ENCODE measurements at regions not wholly inside any gene's neighbourhood (a gene's known extent, or its start where the extent isn't known, plus 50 kb on each side); places are given as distances from the start of the nearest gene placed in this dataset.

DNA sequence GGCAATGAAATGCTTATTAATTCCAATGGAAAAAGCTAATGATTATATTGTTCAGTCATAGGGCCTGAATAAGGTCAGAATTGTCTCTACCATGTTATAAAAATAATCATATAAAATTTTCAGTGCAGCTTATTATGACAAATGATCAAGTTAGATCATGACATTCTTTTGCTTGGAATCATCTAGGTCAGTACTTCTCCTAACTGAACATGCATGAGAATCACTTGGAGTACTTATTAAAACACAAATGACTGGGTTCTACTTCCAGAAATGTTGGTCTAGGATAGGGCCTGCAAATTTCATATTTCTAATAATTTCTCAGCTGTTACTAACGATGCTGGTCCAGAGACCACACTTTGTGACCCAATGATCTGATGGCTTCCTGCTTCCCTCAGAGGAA is 806.0 kb upstream of the ZNF608 start:
- H3K27ac ChIP-seq (ENCODE audit: low read depth, low read length): no peak overlapping the region
- no peak overlapping the region for H3K4me3 ChIP-seq (ENCODE audit: low read length)
- H3K27me3 Mint-ChIP-seq (ENCODE audit: insufficient read depth): no peaks in the 10 kb centered on the region
- 88 to 100% methylated on average over 1 of the region's 1 CpG for WGBS, 2 experiments (ENCODE audit: insufficient coverage in 1 of 2, insufficient read length in 1 of 2)
- no peak overlapping the region for H3K27ac Mint-ChIP-seq
- H3K4me1 Mint-ChIP-seq: peaks cover 16% of the 10 kb centered on the region
- H3K36me3 ChIP-seq (ENCODE audit: control insufficient read depth, insufficient read depth, low read length): no peaks in the 10 kb centered on the region
- H3K27me3 ChIP-seq (ENCODE audit: control insufficient read depth, insufficient read depth, low read length, poor library complexity, severe bottlenecking): no peaks in the 10 kb centered on the region
- no peaks in the 10 kb centered on the region for H3K36me3 Mint-ChIP-seq (ENCODE audit: low read depth)
- no peak overlapping the region for H3K9ac ChIP-seq (ENCODE audit: extremely low read depth, low read length, poor library complexity, severe bottlenecking)
- no peak overlapping the region for H3K4me3 Mint-ChIP-seq
- H3K9me3 Mint-ChIP-seq: no peaks in the 10 kb centered on the region
- no peaks in the 10 kb centered on the region for H3K4me1 ChIP-seq (ENCODE audit: control insufficient read depth, insufficient read depth, low read length)
- H3K9me3 ChIP-seq (ENCODE audit: control insufficient read depth, low read length): no peaks in the 10 kb centered on the region
- no peak for TF ChIP-seq CTCF (conservative IDR thresholded peaks at IDR 0.05)
- DNase-seq: no peak

- Histone ChIP-seq H3K4me1 (ENCODE audit: control insufficient read depth, insufficient read depth, low read length) (no peaks in the 10 kb centered on the region), H3K4me3 (ENCODE audit: low read length) (no peak overlapping the region), H3K27ac (ENCODE audit: low read depth, low read length) (no peak overlapping the region), H3K36me3 (ENCODE audit: control insufficient read depth, insufficient read depth, low read length) (no peaks in the 10 kb centered on the region), H3K9me3 (ENCODE audit: control insufficient read depth, low read length) (no peaks in the 10 kb centered on the region), H3K9ac (ENCODE audit: extremely low read depth, low read length, poor library complexity, severe bottlenecking) (no peak overlapping the region), H3K27me3 (ENCODE audit: control insufficient read depth, insufficient read depth, low read length, poor library complexity, severe bottlenecking) (no peaks in the 10 kb centered on the region)
- no peaks in the 10 kb centered on the region for H3K36me3 Mint-ChIP-seq (ENCODE audit: low read depth)
- H3K9me3 Mint-ChIP-seq: no peaks in the 10 kb centered on the region
- DNase-seq: no peak
- peak; percentile 35 for TF ChIP-seq CTCF (conservative IDR thresholded peaks at IDR 0.05)
- H3K27me3 Mint-ChIP-seq (ENCODE audit: insufficient read depth): no peaks in the 10 kb centered on the region
- 80 to 84% methylated on average over 1 to 2 of the region's 2 CpGs for WGBS, 2 experiments (ENCODE audit: insufficient coverage in 1 of 2, insufficient read length in 1 of 2)
- no peak overlapping the region for H3K27ac Mint-ChIP-seq
- H3K4me3 Mint-ChIP-seq: no peak overlapping the region
- H3K4me1 Mint-ChIP-seq: peaks cover 9% of the 10 kb centered on the region
Measured at GRCh38 chr5:125554355-125554754, 807.9 kb upstream of the ZNF608 start.

- Histone ChIP-seq H3K27ac (ENCODE audit: low read depth, low read length) (no peak overlapping the region), H3K27me3 (ENCODE audit: control insufficient read depth, insufficient read depth, low read length, poor library complexity, severe bottlenecking) (no peaks in the 10 kb centered on the region), H3K4me3 (ENCODE audit: low read length) (no peak overlapping the region), H3K36me3 (ENCODE audit: control insufficient read depth, insufficient read depth, low read length) (no peaks in the 10 kb centered on the region), H3K4me1 (ENCODE audit: control insufficient read depth, insufficient read depth, low read length) (peaks cover 1% of the 10 kb centered on the region), H3K9me3 (ENCODE audit: control insufficient read depth, low read length) (no peaks in the 10 kb centered on the region), H3K9ac (ENCODE audit: extremely low read depth, low read length, poor library complexity, severe bottlenecking) (no peak overlapping the region)
- no peaks in the 10 kb centered on the region for H3K36me3 Mint-ChIP-seq (ENCODE audit: low read depth)
- H3K4me1 Mint-ChIP-seq: peaks cover 3% of the 10 kb centered on the region
- DNase-seq: no peak
- no peak for TF ChIP-seq CTCF (conservative IDR thresholded peaks at IDR 0.05)
- H3K4me3 Mint-ChIP-seq: no peak overlapping the region
- H3K27ac Mint-ChIP-seq: no peak overlapping the region
- no peaks in the 10 kb centered on the region for H3K27me3 Mint-ChIP-seq (ENCODE audit: insufficient read depth)
- no peaks in the 10 kb centered on the region for H3K9me3 Mint-ChIP-seq
- 87 to 98% methylated on average over 3 to 4 of the region's 4 CpGs for WGBS, 2 experiments (ENCODE audit: insufficient coverage in 1 of 2, insufficient read length in 1 of 2)
Measured at GRCh38 chr5:125555591-125555990, 809.2 kb upstream of the ZNF608 start.
